ENCODE measurements at regions not wholly inside any gene's neighbourhood (a gene's known extent, or its start where the extent isn't known, plus 50 kb on each side); places are given as distances from the start of the nearest gene placed in this dataset.
A peak's percentile ranks its signal among the peaks of the same experiment; 100 is the strongest.

DNA sequence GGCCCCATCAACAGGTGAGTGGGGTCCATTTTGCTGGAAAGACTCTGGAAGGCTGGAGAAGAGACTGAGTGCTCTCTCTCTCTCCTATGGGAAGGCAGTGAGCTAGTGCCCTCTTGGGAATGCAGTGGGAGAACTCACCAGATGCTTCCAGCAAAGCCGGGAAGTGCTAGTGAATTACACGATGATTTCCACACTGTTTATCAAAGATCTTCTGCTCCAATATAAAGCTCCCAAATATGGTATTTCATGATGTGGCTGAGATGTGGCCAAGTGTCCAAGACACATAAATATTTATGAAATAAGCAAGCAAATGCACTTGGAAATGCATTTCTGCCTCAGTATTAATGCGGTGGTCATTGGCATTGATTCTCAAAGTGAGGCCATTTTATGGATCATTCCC, 135.9 kb downstream of the VAPA start:
- H3K27ac Mint-ChIP-seq (ENCODE audit: unreplicated experiment) = peak overlapping the region; percentile 43
- H3K4me3 Mint-ChIP-seq (ENCODE audit: unreplicated experiment) = peak overlapping the region; percentile 20
- H3K27me3 Mint-ChIP-seq (ENCODE audit: unreplicated experiment) = no peaks in the 10 kb centered on the region
- no peaks in the 10 kb centered on the region for H3K36me3 Mint-ChIP-seq (ENCODE audit: unreplicated experiment)
- H3K9me3 Mint-ChIP-seq (ENCODE audit: unreplicated experiment) = peaks cover 10% of the 10 kb centered on the region
- peaks cover 28% of the 10 kb centered on the region for H3K4me1 Mint-ChIP-seq (ENCODE audit: low read depth, unreplicated experiment)
- no peak for DNase-seq
- TF ChIP-seq, protein P1, sequence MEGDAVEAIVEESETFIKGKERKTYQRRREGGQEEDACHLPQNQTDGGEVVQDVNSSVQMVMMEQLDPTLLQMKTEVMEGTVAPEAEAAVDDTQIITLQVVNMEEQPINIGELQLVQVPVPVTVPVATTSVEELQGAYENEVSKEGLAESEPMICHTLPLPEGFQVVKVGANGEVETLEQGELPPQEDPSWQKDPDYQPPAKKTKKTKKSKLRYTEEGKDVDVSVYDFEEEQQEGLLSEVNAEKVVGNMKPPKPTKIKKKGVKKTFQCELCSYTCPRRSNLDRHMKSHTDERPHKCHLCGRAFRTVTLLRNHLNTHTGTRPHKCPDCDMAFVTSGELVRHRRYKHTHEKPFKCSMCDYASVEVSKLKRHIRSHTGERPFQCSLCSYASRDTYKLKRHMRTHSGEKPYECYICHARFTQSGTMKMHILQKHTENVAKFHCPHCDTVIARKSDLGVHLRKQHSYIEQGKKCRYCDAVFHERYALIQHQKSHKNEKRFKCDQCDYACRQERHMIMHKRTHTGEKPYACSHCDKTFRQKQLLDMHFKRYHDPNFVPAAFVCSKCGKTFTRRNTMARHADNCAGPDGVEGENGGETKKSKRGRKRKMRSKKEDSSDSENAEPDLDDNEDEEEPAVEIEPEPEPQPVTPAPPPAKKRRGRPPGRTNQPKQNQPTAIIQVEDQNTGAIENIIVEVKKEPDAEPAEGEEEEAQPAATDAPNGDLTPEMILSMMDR (IDR thresholded peaks at IDR 0.05; ENCODE audit: partially characterized antibody, unreplicated experiment) = no peak

DNA sequence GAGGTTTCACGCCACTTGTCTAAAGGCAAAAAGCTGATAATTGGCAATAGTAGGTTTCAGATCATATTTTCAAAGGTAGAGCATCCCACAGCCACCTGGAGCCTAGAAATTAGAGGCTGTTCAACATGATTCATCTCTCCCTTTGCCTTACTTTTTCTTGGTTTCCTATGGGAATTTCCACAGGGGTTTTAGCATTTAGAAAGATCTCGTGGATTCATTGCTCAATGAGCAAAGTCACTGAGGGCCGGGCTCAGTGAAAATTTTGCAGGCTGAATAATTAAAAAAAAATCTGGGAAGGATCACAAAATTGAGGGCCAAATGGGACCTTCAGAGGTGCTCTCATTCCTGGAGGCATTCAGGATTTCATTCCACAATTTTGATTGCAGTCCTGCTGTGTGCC, 137.1 kb downstream of the VAPA start:
- TF ChIP-seq, protein P1 (IDR thresholded peaks at IDR 0.05; ENCODE audit: partially characterized antibody, unreplicated experiment) = no peak
- no peak overlapping the region for H3K4me3 Mint-ChIP-seq (ENCODE audit: unreplicated experiment)
- no peaks in the 10 kb centered on the region for H3K27me3 Mint-ChIP-seq (ENCODE audit: unreplicated experiment)
- peaks cover 12% of the 10 kb centered on the region for H3K9me3 Mint-ChIP-seq (ENCODE audit: unreplicated experiment)
- DNase-seq = no peak
- H3K36me3 Mint-ChIP-seq (ENCODE audit: unreplicated experiment) = no peaks in the 10 kb centered on the region
- peaks cover 36% of the 10 kb centered on the region for H3K4me1 Mint-ChIP-seq (ENCODE audit: low read depth, unreplicated experiment)
- H3K27ac Mint-ChIP-seq (ENCODE audit: unreplicated experiment) = no peak overlapping the region

DNA sequence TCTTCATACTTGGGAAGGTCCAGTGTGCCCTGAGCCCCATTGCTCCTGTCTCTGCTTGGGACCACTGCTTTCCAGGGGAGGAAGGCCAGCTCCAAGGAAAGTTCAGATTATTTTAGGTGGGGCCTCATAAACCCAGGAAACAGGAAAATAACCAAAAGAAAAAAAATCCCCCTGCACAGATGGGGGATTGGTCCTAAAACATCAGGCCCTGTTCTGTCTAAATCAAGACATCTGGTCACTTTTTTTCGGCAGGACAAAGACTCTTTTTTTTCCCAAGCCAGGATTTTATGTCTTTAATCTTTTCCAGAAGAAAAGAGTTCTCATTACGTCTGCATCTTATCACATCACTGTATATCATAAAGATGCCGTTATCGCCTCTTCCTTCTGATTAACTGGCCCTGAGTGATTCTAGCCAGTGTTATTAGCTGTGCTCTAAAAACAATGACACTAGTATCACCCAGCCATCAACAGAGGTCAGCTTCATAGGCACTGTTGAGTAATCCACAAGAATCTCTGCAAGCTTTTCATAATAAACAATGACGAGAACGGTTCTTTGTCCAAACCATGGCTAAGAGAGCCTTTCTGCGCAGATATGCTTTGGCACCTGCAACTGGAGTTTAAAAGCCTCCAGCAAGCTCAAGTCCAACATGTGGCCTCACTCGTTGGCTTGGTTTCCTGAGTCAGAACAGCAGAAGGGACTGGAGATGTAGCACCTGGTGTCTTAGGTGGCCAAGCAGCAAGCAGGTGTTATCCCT, 138.2 kb downstream of the VAPA start:
- Mint-ChIP-seq H3K36me3 (ENCODE audit: unreplicated experiment) (no peaks in the 10 kb centered on the region), H3K27me3 (ENCODE audit: unreplicated experiment) (no peaks in the 10 kb centered on the region), H3K4me3 (ENCODE audit: unreplicated experiment) (no peak overlapping the region), H3K9me3 (ENCODE audit: unreplicated experiment) (peaks cover 12% of the 10 kb centered on the region), H3K4me1 (ENCODE audit: low read depth, unreplicated experiment) (peaks cover 36% of the 10 kb centered on the region), H3K27ac (ENCODE audit: unreplicated experiment) (peak overlapping the region; percentile 43)
- TF ChIP-seq, protein P1 (IDR thresholded peaks at IDR 0.05; ENCODE audit: partially characterized antibody, unreplicated experiment) = no peak
- no peak for DNase-seq

DNA sequence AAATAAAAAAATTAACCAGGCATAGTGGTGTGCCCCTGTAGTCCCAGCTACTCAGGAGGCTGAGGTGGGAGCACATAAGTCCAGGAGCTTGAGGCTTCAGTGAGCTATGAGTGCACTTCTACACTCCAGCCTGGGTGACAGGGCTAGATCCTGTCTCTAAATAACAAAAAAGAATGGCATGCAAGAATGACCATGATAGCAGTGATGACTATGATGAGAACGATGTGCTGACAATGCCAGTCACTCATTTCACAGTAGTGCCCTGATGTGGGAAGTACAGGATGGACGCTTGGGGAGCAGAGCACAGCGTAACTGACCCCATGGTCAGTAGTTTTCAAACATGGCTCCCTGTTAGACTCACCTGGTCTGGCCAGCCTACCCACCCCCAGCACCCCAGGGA, 139.1 kb downstream of the VAPA start:
- H3K27ac Mint-ChIP-seq (ENCODE audit: unreplicated experiment) = no peak overlapping the region
- peaks cover 38% of the 10 kb centered on the region for H3K4me1 Mint-ChIP-seq (ENCODE audit: low read depth, unreplicated experiment)
- H3K9me3 Mint-ChIP-seq (ENCODE audit: unreplicated experiment) = peaks cover 12% of the 10 kb centered on the region
- no peak for DNase-seq
- TF ChIP-seq, protein P1 (IDR thresholded peaks at IDR 0.05; ENCODE audit: partially characterized antibody, unreplicated experiment) = no peak
- H3K36me3 Mint-ChIP-seq (ENCODE audit: unreplicated experiment) = no peaks in the 10 kb centered on the region
- H3K4me3 Mint-ChIP-seq (ENCODE audit: unreplicated experiment) = no peak overlapping the region
- no peaks in the 10 kb centered on the region for H3K27me3 Mint-ChIP-seq (ENCODE audit: unreplicated experiment)

DNA sequence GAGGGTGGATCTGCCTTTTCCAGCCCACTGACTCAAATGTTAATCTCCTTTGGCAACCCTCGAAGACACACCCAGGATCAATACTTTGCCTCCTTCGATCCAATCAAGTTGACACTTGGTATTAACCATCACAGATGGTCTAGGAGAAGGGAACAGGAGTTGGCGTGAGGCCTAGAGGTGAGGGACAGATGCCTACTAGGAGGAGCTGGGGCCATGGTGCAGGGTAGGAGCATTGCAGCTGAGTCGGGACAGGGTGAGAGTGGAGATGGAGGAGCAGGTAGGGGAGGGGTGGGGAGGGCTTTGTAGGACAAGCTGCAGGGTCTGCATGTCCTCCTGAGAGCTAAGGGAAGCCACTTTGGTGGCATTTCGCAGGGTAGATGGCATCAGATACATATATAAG, 140.0 kb downstream of the VAPA start:
- H3K36me3 Mint-ChIP-seq (ENCODE audit: unreplicated experiment) = no peaks in the 10 kb centered on the region
- H3K9me3 Mint-ChIP-seq (ENCODE audit: unreplicated experiment) = peaks cover 8% of the 10 kb centered on the region
- peak overlapping the region; percentile 90 for H3K27ac Mint-ChIP-seq (ENCODE audit: unreplicated experiment)
- peaks cover 39% of the 10 kb centered on the region for H3K4me1 Mint-ChIP-seq (ENCODE audit: low read depth, unreplicated experiment)
- DNase-seq = no peak
- TF ChIP-seq, protein P1 (IDR thresholded peaks at IDR 0.05; ENCODE audit: partially characterized antibody, unreplicated experiment) = no peak
- no peak overlapping the region for H3K4me3 Mint-ChIP-seq (ENCODE audit: unreplicated experiment)
- H3K27me3 Mint-ChIP-seq (ENCODE audit: unreplicated experiment) = no peaks in the 10 kb centered on the region

All from glutamatergic neuron (in vitro differentiated cells).